ENCODE measurements at regions not wholly inside any gene's neighbourhood (a gene's known extent, or its start where the extent isn't known, plus 50 kb on each side); places are given as distances from the start of the nearest gene placed in this dataset.

DNA sequence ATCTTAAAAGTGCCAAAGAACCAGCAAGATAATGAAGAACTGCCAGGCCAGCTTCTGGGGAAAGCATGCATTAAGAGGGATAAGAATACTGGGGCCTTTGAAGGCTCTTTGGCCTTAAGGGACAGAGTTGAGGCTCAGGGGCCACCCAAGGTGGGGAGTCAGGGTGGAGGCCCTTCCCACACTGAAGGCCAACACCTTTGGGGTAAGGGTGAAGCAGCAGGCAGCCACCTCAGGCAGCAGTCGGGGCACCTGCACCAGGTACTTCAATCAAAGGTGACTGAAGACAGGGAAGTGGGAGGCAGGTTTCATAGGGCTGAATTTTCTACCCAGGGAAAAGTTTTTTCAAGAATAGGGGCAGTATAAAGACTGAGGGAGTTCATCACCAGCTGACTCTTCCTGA lies 87.7 kb upstream of the KLF13 start:
- TF ChIP-seq, protein P1, sequence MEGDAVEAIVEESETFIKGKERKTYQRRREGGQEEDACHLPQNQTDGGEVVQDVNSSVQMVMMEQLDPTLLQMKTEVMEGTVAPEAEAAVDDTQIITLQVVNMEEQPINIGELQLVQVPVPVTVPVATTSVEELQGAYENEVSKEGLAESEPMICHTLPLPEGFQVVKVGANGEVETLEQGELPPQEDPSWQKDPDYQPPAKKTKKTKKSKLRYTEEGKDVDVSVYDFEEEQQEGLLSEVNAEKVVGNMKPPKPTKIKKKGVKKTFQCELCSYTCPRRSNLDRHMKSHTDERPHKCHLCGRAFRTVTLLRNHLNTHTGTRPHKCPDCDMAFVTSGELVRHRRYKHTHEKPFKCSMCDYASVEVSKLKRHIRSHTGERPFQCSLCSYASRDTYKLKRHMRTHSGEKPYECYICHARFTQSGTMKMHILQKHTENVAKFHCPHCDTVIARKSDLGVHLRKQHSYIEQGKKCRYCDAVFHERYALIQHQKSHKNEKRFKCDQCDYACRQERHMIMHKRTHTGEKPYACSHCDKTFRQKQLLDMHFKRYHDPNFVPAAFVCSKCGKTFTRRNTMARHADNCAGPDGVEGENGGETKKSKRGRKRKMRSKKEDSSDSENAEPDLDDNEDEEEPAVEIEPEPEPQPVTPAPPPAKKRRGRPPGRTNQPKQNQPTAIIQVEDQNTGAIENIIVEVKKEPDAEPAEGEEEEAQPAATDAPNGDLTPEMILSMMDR (IDR thresholded peaks at IDR 0.05), result no peak
- TF ChIP-seq POLR2A (IDR thresholded peaks at IDR 0.05), result no peak
